GM18909 (cell line): ENCODE measurements at regions not wholly inside any gene's neighbourhood (a gene's known extent, or its start where the extent isn't known, plus 50 kb on each side); places are given as distances from the start of the nearest gene placed in this dataset.

Experiments used
- ATAC-seq: cut with Tn5 transposase; IDR thresholded peaks from one replicate; pipeline ENCODE4 v1.9.1; 2021; ENCODE audit warnings: mild to moderate bottlenecking; ENCODE audit not compliant: unreplicated experiment, poor library complexity

- ATAC-seq, result no peak
Measured at GRCh38 chr5:115381911-115382662, 85.6 kb upstream of the CCDC112 start.

DNA sequence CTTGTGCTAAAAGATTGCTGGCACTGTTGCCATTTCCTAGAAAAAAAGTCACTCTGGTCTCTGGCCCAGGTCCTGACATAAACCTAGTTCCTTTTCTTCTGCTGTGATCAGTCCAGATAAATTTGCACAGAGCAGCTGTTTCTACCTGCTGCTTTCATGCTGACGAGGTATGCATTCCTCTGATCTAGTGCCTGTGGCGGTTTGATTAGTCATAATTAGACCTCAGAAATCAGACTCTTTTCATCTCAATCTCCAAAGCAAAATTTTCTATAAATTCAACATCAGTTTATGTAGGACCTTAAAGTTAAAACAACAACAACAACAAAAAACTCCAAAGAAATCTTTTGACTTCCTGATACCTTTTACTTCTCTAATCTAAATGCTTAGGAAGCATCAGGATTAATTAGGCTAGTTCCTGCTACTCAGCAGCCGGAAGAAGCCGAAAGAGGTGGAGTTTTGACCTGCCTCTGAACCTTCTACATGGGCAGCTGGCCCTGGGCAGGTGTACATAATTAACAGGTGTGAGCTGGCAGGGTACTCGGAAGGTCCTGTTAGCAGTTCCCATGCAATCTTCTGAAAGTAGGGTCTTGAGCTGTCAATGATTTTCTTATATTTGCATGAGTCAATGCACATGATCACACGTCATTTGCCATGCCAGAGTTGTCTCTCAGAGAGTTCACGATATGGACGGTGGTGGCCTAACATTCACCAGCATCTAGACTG lies 83.3 kb upstream of the CCDC112 start:
- peak; percentile 89 for ATAC-seq

GRCh38 chr5:115378754-115379153 lies 82.3 kb upstream of the CCDC112 start:
- no peak for ATAC-seq

GRCh38 chr5:115377468-115378217 lies 81.2 kb upstream of the CCDC112 start:
- ATAC-seq, result peak; percentile 49

DNA sequence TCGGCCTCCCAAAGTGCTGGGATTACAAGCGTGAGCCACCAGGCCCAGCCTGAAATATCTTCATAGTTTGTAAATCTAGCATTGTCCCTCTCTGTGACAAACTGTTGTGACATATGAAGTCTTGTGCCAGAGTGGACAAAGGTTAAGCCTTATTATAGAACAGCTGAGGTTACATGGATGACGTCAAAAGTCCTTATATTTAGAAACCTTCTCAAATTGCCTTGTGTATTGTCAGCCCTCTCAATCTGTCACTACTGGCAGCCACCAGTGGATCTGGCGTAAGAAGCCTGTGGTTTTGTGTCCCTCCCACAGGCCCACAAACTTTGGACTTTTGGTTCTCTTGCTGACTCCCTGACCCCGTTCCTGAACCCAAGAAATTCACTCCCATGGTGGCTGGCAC lies 79.4 kb upstream of the CCDC112 start:
- no peak for ATAC-seq

- no peak for ATAC-seq
Measured at GRCh38 chr5:115374057-115374775, 77.8 kb upstream of the CCDC112 start.

DNA sequence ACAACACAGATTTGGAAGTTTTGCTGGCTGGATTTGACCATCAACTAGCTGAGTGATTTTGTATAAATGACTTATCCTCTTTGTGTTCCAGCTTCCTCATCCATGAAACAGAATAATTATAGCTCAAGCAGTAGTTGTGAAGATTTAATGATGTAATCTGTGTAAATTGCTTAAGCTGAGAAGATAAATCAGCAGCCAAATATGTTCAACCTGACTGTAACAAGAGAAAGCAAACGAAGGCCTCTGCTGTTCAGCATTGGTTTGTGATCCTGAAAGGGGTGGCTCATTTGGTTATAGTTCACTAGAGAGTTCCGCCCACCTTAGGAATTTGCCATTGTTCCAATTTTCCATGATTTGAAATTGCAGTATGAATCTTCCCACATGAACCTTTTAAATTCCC lies 75.7 kb upstream of the CCDC112 start:
- no peak for ATAC-seq

GRCh38 chr5:115369430-115370144 lies 73.1 kb upstream of the CCDC112 start:
- no peak for ATAC-seq

DNA sequence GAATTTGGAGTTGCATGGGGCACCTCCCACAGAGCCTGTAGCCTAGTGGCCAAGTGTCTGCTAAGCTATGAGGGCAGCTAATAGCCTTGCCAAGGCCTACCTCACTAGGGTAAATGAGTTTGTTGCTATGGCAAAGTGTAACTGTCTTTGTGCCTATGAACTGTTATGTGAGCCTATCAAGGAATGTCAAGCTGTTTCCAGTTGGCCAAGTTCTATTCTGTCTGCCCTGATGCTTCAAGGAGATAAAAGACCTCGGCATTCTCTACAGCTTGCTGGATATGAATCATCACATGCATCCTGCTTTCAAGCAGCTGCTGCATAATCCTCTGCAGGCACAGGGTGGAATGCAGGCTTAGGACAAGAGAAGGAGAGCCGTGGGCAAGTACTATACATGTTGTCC lies 69.8 kb upstream of the CCDC112 start:
- no peak for ATAC-seq

DNA sequence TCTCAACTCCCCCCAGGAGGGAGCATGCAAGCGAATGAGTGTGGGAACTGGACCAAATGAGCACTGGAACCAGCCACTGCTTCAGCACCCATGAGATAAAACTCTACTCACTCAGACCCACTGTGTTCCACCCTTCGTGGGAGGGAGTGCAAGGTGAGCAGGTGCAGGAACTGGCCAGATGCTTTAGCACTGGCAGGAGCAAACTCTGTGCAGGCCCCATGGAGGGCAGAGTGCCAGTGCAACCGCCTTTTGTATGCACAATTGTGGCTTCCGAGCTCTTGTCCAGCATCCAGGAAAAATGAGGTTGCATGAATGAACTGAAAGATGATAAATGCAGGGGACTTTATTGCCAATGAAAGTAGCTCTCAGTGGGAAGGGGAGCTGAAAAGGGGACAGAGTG lies 67.4 kb upstream of the CCDC112 start:
- ATAC-seq, result no peak

- ATAC-seq, result no peak
Measured at GRCh38 chr5:115360046-115360685, 63.7 kb upstream of the CCDC112 start.

DNA sequence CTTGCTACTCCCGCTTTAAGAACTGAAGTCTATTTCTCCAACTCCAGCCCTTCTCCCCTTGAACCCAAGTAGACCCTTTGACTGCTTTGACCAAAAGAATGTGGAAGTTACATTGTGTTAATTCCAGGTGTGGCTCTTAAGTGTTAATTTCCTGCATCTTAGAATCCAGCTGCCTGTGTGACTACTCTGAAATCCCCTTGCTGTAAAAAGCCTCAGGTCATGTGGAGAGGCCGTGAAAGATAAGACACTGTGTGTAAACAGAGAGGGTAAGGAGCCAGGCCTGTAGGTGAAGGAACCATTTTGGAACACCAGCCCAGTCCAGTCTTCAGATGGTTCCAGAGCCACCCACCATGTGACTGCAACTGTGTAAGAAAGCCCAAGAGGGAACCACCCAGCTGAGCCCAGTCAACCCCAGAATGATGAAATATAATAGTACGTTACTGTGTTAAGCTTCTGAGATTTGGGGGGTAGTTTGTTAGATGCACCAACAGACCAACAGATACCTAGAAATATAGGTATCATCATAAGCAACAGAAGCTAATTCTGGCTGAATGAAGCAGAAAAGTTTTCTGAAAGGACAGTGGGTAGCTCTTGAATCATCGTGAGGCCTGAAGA lies 59.4 kb upstream of the CCDC112 start:
- no peak for ATAC-seq

DNA sequence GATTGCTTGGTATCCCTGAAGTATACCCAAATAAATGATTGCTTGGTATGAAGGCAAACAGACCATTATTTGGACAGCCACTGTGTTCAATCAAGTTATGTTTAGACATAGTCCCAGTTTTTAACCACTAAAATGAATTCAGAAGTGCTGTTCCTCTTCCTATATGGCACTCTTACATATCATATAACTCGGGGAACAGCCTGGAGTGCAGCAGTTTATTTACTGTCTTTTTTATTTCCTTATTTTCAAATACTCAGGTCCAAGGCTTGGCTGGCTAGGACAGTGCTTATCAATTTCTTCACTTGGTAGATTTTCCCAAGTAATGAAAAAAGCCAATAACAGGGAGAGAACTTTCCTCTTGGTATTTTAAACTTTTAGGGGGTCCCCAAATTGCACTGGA lies 58.6 kb upstream of the CCDC112 start:
- no peak for ATAC-seq

DNA sequence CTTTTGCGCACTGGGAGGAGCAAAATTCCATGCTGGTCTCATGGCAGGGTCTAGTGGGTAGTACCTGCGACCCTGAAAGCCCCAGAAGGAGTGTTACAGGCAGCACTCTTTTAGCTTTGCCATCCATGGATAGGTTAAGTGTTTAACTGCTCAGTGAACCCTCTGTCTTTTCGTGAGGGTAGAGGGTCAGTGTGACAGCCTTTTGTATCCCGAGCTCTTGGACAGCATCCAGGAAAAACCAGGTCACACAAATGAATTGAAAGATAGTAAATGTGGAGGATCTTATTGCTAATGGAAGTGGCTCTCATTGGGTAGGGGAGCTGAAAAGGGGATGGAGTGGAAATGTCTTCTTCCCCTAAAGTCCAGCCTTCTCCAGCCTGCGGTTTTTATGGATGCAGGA lies 57.8 kb upstream of the CCDC112 start:
- ATAC-seq, result no peak

- ATAC-seq, result no peak
Measured at GRCh38 chr5:115352571-115352970, 56.1 kb upstream of the CCDC112 start.

DNA sequence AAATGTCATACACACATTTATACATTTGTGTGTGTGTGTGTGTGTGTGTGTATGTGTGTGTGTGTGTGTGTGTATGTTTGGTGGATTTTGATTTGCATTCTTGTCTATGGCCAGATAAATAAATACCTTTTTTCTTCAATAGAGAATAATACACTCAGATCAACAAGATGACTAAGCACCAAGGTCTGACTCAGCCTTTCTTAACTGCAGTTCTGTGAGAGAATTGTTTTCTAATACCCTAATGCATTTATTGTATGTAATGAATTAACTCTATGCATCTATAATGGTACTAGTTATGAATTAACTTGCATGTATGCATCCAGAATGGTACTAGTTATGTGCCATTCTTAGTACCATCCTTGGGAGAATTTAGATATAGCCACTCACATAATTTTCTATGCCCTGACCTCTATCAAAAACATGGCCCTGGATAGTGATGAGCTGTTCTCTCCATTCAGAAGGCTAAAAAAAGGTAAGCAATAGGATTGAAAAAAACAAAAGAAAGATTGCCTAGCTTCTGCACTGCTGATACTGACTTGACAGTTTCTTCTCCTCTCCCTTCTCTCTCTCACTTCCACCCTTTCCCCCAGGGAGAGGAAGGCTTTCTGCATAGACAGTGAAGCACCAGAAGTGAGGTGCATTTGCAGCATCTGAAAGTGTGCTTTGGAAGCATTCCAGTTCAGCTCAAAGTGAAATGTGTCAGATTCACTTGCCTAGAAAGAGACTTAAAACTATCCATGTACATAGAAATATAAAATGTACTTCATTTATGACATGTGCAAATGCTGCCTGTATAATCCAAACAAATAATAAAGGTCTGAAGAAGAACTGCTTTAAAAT lies 55.1 kb upstream of the CCDC112 start:
- peak; percentile 50 for ATAC-seq

DNA sequence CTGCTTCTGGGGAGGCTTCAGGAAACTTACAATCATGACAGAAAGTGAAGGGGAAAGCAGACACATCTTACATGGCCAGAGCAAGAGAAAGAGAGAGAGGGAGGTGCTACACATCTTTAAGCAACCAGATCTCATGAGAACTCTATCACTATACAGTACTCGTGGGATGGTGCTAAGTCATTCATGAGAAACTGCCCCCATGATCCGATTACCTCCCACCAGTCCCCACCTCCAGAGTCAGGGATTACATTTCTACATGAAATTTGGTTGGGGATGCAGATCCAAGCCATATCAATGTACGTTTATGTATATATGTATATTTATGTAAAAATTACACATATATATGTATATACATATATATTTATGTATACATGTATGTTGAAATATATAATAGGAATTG lies 54.4 kb upstream of the CCDC112 start:
- ATAC-seq, result no peak
